Breast epithelium (tissue), 4 donors: ENCODE measurements at regions not wholly inside any gene's neighbourhood (a gene's known extent, or its start where the extent isn't known, plus 50 kb on each side); places are given as distances from the start of the nearest gene placed in this dataset.

Experiments used
- DNase-seq, 2 donors: peaks; one replicate each; pipeline ENCODE4 v3.0.0-alpha.2; 2019; ENCODE audit warnings: low spot score in 2 of 2
- H3K27ac ChIP-seq, 2 donors: fragments of 200-600 bp; sonication (generic) in 1 of 2; one replicate each; pipeline ENCODE4 v1.5.1; 2016 to 2019; ENCODE audit warnings: mild to moderate bottlenecking in 1 of 2
- H3K27me3 ChIP-seq, 2 donors: fragments of 200-600 bp; sonication (generic) in 1 of 2; one replicate each; pipeline versions ENCODE4 v1.5.1 to v1.6.0; 2017 to 2019; ENCODE audit warnings: control low read depth in 1 of 2, mild to moderate bottlenecking in 1 of 2
- H3K36me3 ChIP-seq: fragments of 200-600 bp; one replicate; pipeline ENCODE4 v1.5.1; 2019
- H3K4me1 ChIP-seq, 2 donors: fragments of 200-600 bp; sonication (generic); one replicate each; pipeline ENCODE4 v1.5.1; 2016 to 2019; ENCODE audit warnings: control low read depth in 1 of 2
- H3K4me3 ChIP-seq, 3 donors: fragments of 200-600 bp; sonication (generic); 1 replicate in 2 of 3; 2 replicates in 1 of 3; pipeline ENCODE4 v1.5.1; 2016 to 2019; ENCODE audit warnings: mild to moderate bottlenecking in 3 of 3, moderate library complexity in 2 of 3
- H3K9me3 ChIP-seq, 2 donors: fragments of 200-600 bp; sonication (generic) in 1 of 2; one replicate each; pipeline ENCODE4 v1.5.1; 2016 to 2019; ENCODE audit warnings: control low read depth in 1 of 2
- POLR2A ChIP-seq: fragments of 450-650 bp; IDR thresholded peaks from one replicate; pipeline ENCODE4 v1.6.1; 2016; ENCODE audit warnings: antibody characterized with exemption, mild to moderate bottlenecking, moderate library complexity
- POLR2AphosphoS5 ChIP-seq, 3 donors: sonication (generic); formaldehyde crosslinking; IDR thresholded peaks; one replicate each; pipeline ENCODE4 v1.6.1; 2017; ENCODE audit warnings: antibody characterized with exemption in 3 of 3
- intact Hi-C: fragments of 100-400 bp; cut with DNase I; formaldehyde crosslinking; loops from one replicate; pipeline ENCODE4 v1.15.1; 2023; ENCODE audit warnings: low total_unique reads
- TF ChIP-seq, protein P1 (sequence below), 3 donors: fragments of 450-650 bp; IDR thresholded peaks; one replicate each; pipeline ENCODE4 v1.5.1; 2016 to 2017; ENCODE audit warnings: antibody characterized with exemption in 3 of 3, mild to moderate bottlenecking in 3 of 3, moderate library complexity in 3 of 3

DNA sequence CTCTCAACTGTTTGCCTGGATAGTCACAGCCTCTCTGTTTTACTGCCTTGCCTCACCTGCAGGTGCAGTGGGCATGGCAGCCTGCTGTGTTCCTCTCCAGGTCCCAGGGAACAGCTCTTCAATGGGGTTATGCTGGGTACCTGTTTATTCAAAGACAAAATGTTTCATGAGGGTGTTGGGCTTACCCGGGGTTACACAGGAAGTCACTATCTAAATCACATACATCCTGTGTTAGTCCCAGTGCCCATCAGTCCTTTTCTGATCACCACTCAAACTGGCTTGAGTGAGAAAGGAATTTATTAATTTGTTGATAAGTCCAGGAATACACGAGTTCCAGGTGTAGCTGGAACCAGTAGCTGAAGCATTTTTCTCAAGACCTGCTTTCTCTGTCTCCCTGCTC is 1503.6 kb upstream of the TMEM132C start:
- intact Hi-C loops = no loop called here
- H3K4me1 ChIP-seq = no peaks in the 10 kb centered on the region
- H3K4me3 ChIP-seq = no peak overlapping the region
- H3K9me3 ChIP-seq = peaks cover 4 to 46% of the 10 kb centered on the region in 2 donors
- TF ChIP-seq POLR2A (no peak), POLR2AphosphoS5 (IDR thresholded peaks at IDR 0.05) (no peak)
- TF ChIP-seq, protein P1, sequence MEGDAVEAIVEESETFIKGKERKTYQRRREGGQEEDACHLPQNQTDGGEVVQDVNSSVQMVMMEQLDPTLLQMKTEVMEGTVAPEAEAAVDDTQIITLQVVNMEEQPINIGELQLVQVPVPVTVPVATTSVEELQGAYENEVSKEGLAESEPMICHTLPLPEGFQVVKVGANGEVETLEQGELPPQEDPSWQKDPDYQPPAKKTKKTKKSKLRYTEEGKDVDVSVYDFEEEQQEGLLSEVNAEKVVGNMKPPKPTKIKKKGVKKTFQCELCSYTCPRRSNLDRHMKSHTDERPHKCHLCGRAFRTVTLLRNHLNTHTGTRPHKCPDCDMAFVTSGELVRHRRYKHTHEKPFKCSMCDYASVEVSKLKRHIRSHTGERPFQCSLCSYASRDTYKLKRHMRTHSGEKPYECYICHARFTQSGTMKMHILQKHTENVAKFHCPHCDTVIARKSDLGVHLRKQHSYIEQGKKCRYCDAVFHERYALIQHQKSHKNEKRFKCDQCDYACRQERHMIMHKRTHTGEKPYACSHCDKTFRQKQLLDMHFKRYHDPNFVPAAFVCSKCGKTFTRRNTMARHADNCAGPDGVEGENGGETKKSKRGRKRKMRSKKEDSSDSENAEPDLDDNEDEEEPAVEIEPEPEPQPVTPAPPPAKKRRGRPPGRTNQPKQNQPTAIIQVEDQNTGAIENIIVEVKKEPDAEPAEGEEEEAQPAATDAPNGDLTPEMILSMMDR (IDR thresholded peaks at IDR 0.05) = no peak
- H3K27me3 ChIP-seq = no peaks in the 10 kb centered on the region
- no peak for DNase-seq
- no peaks in the 10 kb centered on the region for H3K36me3 ChIP-seq
- H3K27ac ChIP-seq = no peak overlapping the region

DNA sequence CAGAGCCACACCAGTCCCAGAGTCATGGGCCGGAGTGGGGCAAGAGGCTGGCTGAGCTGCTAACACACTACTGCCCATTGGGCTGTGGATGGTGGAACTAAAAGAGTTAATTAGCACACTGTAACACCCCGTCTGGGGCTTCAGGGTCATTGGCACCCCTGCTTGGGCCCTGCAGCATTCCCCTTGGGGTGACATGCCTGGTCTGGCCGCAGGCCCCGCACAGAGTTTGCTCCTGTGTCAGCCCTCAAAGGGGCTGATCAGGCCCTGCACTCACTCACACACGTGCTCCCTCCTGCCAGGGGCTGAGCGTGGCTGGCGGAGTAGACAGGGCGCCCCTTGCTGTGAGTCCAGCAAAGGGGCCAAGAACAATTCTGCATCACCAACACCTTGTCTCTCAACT is 1499.6 kb upstream of the TMEM132C start:
- intact Hi-C loops = no loop called here
- no peak overlapping the region for H3K4me3 ChIP-seq
- peaks cover 4 to 42% of the 10 kb centered on the region in 2 donors for H3K9me3 ChIP-seq
- no peak for DNase-seq
- no peak overlapping the region for H3K27ac ChIP-seq
- no peaks in the 10 kb centered on the region for H3K4me1 ChIP-seq
- no peaks in the 10 kb centered on the region for H3K36me3 ChIP-seq
- no peaks in the 10 kb centered on the region for H3K27me3 ChIP-seq
- TF ChIP-seq, protein P1 (IDR thresholded peaks at IDR 0.05) = no peak
- no peak for TF ChIP-seq POLR2AphosphoS5 (IDR thresholded peaks at IDR 0.05)
- TF ChIP-seq POLR2A = no peak

DNA sequence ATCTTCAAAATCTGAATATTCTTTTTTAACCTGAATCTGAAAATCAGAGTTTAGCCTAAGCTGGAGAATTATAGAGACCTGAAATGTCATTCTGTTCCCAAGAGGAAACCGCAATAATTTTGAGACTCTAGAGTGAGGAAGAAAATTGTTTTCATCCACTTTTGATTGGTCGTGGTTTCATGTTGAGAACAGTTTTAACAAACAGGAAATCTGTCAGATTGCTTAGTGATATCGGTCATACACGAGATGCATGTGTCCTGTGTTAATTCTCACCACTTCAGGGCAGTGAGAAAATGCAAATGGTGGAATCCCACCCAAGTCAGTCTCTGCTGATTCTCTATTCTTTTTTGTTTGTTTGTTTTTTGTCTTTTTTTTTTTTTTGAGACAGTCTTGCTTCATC is 1498.5 kb upstream of the TMEM132C start:
- H3K27ac ChIP-seq = no peak overlapping the region
- TF ChIP-seq POLR2A (no peak), POLR2AphosphoS5 (IDR thresholded peaks at IDR 0.05) (no peak)
- TF ChIP-seq, protein P1 (IDR thresholded peaks at IDR 0.05) = no peak

DNA sequence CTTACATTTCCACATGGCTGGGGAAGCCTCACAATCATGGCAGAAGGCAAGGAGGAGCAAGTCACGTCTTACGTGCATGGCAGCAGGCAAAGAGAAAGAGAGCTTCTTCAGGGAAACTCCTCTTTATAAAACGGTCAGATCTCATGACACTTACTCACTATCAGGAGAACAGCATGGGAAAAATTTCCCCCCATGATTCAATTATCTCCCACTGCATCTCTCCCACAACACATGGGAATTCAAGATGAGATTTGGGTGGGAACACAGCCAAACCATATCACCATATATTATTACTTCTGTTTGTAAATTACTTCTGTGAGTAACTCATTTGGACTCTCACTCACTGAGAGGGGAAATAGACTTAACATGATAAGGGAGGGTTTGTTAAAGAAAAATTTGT is 1496.8 kb upstream of the TMEM132C start:
- Histone ChIP-seq H3K4me1 (no peaks in the 10 kb centered on the region), H3K4me3 (no peak overlapping the region), H3K9me3 (peaks cover 4 to 15% of the 10 kb centered on the region in 2 donors), H3K27ac (no peak overlapping the region), H3K27me3 (no peaks in the 10 kb centered on the region), H3K36me3 (no peaks in the 10 kb centered on the region)
- TF ChIP-seq, protein P1 (IDR thresholded peaks at IDR 0.05) = no peak
- TF ChIP-seq POLR2A = no peak
- TF ChIP-seq POLR2AphosphoS5 (IDR thresholded peaks at IDR 0.05) = no peak
- intact Hi-C loops = no loop called here
- DNase-seq = no peak

More for the DNA sequence above, 1498.5 kb upstream of the TMEM132C start:
- Histone ChIP-seq H3K9me3 (peaks cover 4 to 32% of the 10 kb centered on the region in 2 donors), H3K27me3 (no peaks in the 10 kb centered on the region), H3K4me3 (no peak overlapping the region), H3K36me3 (no peaks in the 10 kb centered on the region), H3K4me1 (no peaks in the 10 kb centered on the region)
- intact Hi-C loops = no loop called here
- no peak for DNase-seq

DNA sequence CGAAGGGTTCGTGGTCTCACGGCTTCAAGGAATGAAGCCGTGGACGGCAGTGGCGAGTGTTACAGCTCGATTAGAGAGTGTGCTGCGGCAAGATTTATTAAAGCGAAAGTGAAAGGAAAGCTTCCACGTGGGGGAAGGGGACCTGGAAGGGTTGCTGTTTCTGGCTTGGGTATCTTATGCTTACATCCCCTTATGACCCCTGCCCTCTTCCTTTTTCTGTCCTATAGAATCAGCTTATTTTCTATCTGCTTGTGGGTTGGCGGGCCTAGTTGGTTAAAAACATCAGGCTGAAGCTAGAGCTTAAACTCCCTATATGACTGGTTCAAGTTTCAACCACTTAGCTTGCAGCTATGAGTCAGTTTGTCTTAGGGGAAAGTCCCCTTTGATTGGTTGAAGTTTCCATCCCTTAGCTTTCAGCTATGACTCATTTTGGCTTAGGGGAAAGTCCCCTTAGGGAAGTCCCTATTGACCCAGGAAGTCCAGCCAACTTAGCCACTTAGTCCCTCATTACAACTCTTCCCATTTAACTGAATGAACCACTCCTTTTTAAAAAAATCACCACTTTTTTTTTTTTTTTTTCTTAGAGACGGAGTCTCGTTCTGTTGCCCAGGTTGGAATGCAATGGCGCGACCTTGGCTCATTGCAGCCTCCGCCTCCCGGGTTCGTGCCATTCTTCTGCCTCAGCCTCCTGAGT is 1494.7 kb upstream of the TMEM132C start:
- peak overlapping the region in 2 of 3 donors; percentile 17 to 46 for H3K4me3 ChIP-seq
- intact Hi-C loops = no loop called here
- H3K27me3 ChIP-seq = no peaks in the 10 kb centered on the region

More for the DNA sequence above, 1494.7 kb upstream of the TMEM132C start:
- no peak for DNase-seq
- Histone ChIP-seq H3K4me1 (no peaks in the 10 kb centered on the region), H3K27ac (no peak overlapping the region), H3K36me3 (no peaks in the 10 kb centered on the region), H3K9me3 (peaks cover 3 to 4% of the 10 kb centered on the region in 2 donors)
- TF ChIP-seq POLR2A (no peak), POLR2AphosphoS5 (IDR thresholded peaks at IDR 0.05) (no peak)
- TF ChIP-seq, protein P1 (IDR thresholded peaks at IDR 0.05) = no peak
